CD4-positive, alpha-beta memory T cell (primary cell): ENCODE measurements at regions not wholly inside any gene's neighbourhood (a gene's known extent, or its start where the extent isn't known, plus 50 kb on each side); places are given as distances from the start of the nearest gene placed in this dataset.

Source experiments
- CTCF ChIA-PET: fragments of 350-600 bp; sonication (Branson Sonifier 250); formaldehyde crosslinking; loops from one replicate; lab custom pipeline; 2021; ENCODE audit warnings: inconsistent platforms; ENCODE audit not compliant: partially characterized antibody; lab: Charles Lee
- POLR2A ChIA-PET: fragments of 350-600 bp; sonication (Branson Sonifier 250); formaldehyde crosslinking; loops from one replicate; lab custom pipeline; 2021; ENCODE audit not compliant: partially characterized antibody; lab: Charles Lee
- DNase-seq, 5 donors: peaks; one replicate each; pipeline versions ENCODE4 v3.0.0 to v3.0.0-alpha.2; 2020 to 2022; ENCODE audit warnings: mixed read lengths in 1 of 5
- H3K27ac ChIP-seq: one replicate; pipeline ENCODE4 v1.7.0; 2013; ENCODE audit warnings: low read depth, low read length
- H3K27me3 ChIP-seq: 2 replicates; pipeline ENCODE4 v1.7.0; 2013; ENCODE audit warnings: mild to moderate bottlenecking, low read length, moderate library complexity; ENCODE audit not compliant: insufficient read depth
- H3K36me3 ChIP-seq: 2 replicates; pipeline ENCODE4 v1.7.0; 2013; ENCODE audit warnings: mild to moderate bottlenecking, low read length, moderate library complexity; ENCODE audit not compliant: insufficient read depth
- H3K4me1 ChIP-seq: 2 replicates; pipeline ENCODE4 v1.7.0; 2013; ENCODE audit warnings: mild to moderate bottlenecking, low read length, moderate library complexity; ENCODE audit not compliant: insufficient read depth
- H3K4me3 ChIP-seq, 2 donors: one replicate each; pipeline ENCODE4 v1.7.0; 2013; ENCODE audit warnings: low read length in 2 of 2, mild to moderate bottlenecking in 1 of 2
- H3K9me3 ChIP-seq, 2 donors: one replicate each; pipeline ENCODE4 v1.7.0; 2013; ENCODE audit warnings: low read length in 2 of 2, control low read depth in 1 of 2; ENCODE audit not compliant: control insufficient read depth in 1 of 2
- H3K27ac Mint-ChIP-seq, 7 donors: one replicate each; pipeline ENCODE4 v1.8.0; 2020 to 2021; ENCODE audit warnings: mixed read lengths in 7 of 7, mild to moderate bottlenecking in 6 of 7, inconsistent platforms in 3 of 7, moderate library complexity in 3 of 7
- H3K27me3 Mint-ChIP-seq, 2 donors: one replicate each; pipeline ENCODE4 v1.8.0; 2020 to 2021; ENCODE audit warnings: mixed read lengths in 2 of 2
- H3K36me3 Mint-ChIP-seq, 2 donors: one replicate each; pipeline ENCODE4 v1.8.0; 2020 to 2021; ENCODE audit warnings: mixed read lengths in 2 of 2, inconsistent platforms in 1 of 2, mild to moderate bottlenecking in 1 of 2
- H3K4me1 Mint-ChIP-seq, 4 donors: one replicate each; pipeline ENCODE4 v1.8.0; 2020 to 2021; ENCODE audit warnings: mixed read lengths in 4 of 4, mild to moderate bottlenecking in 1 of 4
- H3K4me3 Mint-ChIP-seq, 8 donors: one replicate each; pipeline ENCODE4 v1.8.0; 2020 to 2021; ENCODE audit warnings: mixed read lengths in 8 of 8, mild to moderate bottlenecking in 7 of 8, moderate library complexity in 6 of 8, inconsistent platforms in 3 of 8
- H3K9me3 Mint-ChIP-seq, 8 donors: one replicate each; pipeline ENCODE4 v1.8.0; 2020 to 2021; ENCODE audit warnings: mixed read lengths in 8 of 8, mild to moderate bottlenecking in 5 of 8, inconsistent platforms in 3 of 8, moderate library complexity in 1 of 8
- intact Hi-C: fragments of 100-400 bp; cut with micrococcal nuclease; formaldehyde crosslinking; loops from one replicate; pipeline ENCODE4 v1.15.1; 2023

DNA sequence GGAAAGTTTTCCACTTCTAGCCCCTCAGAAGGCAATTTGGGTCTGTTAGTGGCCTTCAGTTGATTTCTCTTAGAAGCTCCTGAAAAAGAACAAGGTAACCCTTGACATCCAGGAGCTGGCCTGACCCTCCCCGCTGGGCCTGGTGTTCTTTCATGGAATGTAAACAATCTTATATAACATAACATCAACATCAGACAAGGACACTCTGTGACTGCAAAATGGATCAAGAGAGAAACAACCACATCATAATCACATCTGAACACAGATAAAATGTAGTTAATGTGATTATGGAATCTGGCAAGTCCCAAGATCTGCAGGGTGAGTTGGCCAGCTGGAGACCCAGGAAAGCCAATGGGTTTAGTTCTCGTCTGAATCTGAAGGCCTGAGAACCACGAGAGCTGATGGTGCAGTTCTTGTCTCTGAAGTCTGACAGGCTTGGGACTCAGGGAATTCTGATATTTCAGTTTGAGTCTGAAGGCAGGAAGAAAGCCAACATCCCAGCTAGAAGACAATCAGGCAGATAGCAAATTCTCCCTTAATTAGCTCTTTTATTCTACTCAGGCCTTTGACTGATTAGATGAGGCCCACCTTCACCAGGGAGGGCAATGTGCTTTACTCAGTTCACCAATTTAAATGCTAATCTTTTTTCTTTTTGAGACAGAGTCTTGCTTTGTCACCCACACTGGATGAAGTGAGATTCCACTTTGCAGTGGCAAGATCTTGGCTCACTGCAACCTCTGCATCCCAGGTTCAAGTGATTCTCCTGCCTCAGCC lies 91.4 kb upstream of the NAMPT start:
- no peaks in the 10 kb centered on the region for H3K36me3 Mint-ChIP-seq
- POLR2A ChIA-PET = no interaction called here
- no peaks in the 10 kb centered on the region for H3K9me3 ChIP-seq
- intact Hi-C loops = no loop called here
- H3K4me1 Mint-ChIP-seq = peaks cover 3 to 8% (median 7%) of the 10 kb centered on the region in 4 donors
- no peaks in the 10 kb centered on the region for H3K9me3 Mint-ChIP-seq
- CTCF ChIA-PET = interaction anchor here (1.1 kb wide), 1 partner anchor 9 kb away, joined by 4 read pairs; no protein-coding TSS in a partner anchor
- H3K27me3 Mint-ChIP-seq = no peaks in the 10 kb centered on the region
- no peak overlapping the region for H3K4me3 ChIP-seq
- H3K36me3 ChIP-seq = no peaks in the 10 kb centered on the region
- no peak for DNase-seq
- no peak overlapping the region for H3K4me3 Mint-ChIP-seq
- H3K27me3 ChIP-seq = no peaks in the 10 kb centered on the region
- no peaks in the 10 kb centered on the region for H3K4me1 ChIP-seq
- H3K27ac ChIP-seq = no peak overlapping the region
- no peak overlapping the region for H3K27ac Mint-ChIP-seq

DNA sequence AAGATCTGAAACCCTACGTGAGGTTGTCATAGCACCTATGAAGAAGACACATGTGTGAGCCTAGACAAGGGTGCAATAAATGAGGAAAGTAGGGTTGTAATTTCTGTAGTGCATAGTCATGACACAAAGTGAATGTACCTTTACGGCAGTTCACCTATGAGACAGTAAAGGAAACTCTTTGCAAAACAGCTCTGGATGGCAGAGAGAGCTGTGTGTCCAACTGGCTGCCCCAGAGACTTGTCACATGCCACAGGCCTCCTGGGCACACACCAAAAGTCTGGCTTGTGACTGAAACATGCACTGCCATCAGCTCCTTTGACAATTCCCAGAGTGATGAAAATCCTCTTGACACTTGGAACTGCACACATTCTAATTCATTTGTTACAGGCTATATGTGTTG lies 90.7 kb upstream of the NAMPT start:
- POLR2A ChIA-PET = no interaction called here
- no peak overlapping the region for H3K4me3 Mint-ChIP-seq
- Histone ChIP-seq H3K4me3 (no peak overlapping the region), H3K36me3 (no peaks in the 10 kb centered on the region), H3K27ac (no peak overlapping the region), H3K27me3 (no peaks in the 10 kb centered on the region), H3K4me1 (no peaks in the 10 kb centered on the region), H3K9me3 (no peaks in the 10 kb centered on the region)
- CTCF ChIA-PET = interaction anchor here (1.1 kb wide), 1 partner anchor 10 kb away, joined by 4 read pairs; no protein-coding TSS in a partner anchor
- no peaks in the 10 kb centered on the region for H3K36me3 Mint-ChIP-seq
- no peaks in the 10 kb centered on the region for H3K27me3 Mint-ChIP-seq
- DNase-seq = no peak
- no peaks in the 10 kb centered on the region for H3K9me3 Mint-ChIP-seq
- intact Hi-C loops = no loop called here
- no peak overlapping the region for H3K27ac Mint-ChIP-seq
- peaks cover 3 to 8% (median 7%) of the 10 kb centered on the region in 4 donors for H3K4me1 Mint-ChIP-seq

DNA sequence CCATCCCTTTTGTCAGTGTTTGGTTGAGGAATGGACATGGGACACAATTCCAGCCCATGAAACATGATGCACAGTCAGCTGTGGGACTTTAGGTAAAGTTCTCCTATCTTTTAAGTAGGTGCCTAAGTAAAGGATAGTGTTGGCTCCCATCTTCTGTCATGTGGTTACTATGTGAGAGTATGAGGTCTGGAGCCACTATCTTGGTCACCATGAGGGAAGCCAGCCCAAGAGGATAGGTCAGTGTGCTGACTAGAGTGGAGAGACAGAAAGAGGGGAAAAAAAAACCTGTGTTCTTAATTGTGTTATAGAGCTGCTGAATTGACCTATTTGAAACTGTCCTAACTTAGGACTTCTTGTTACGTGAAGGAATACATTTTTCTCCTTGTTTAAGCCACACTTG lies 89.7 kb upstream of the NAMPT start:
- H3K9me3 ChIP-seq = no peaks in the 10 kb centered on the region
- intact Hi-C loops = no loop called here
- Mint-ChIP-seq H3K27me3 (no peaks in the 10 kb centered on the region), H3K27ac (no peak overlapping the region), H3K36me3 (no peaks in the 10 kb centered on the region), H3K9me3 (no peaks in the 10 kb centered on the region), H3K4me1 (peaks cover 3 to 8% (median 7%) of the 10 kb centered on the region in 4 donors), H3K4me3 (no peak overlapping the region)
- no peaks in the 10 kb centered on the region for H3K27me3 ChIP-seq
- H3K27ac ChIP-seq = no peak overlapping the region
- DNase-seq = no peak
- ChIA-PET CTCF (no interaction called here), POLR2A (no interaction called here)
- H3K4me1 ChIP-seq = no peaks in the 10 kb centered on the region
- H3K36me3 ChIP-seq = no peaks in the 10 kb centered on the region
- H3K4me3 ChIP-seq = no peak overlapping the region

DNA sequence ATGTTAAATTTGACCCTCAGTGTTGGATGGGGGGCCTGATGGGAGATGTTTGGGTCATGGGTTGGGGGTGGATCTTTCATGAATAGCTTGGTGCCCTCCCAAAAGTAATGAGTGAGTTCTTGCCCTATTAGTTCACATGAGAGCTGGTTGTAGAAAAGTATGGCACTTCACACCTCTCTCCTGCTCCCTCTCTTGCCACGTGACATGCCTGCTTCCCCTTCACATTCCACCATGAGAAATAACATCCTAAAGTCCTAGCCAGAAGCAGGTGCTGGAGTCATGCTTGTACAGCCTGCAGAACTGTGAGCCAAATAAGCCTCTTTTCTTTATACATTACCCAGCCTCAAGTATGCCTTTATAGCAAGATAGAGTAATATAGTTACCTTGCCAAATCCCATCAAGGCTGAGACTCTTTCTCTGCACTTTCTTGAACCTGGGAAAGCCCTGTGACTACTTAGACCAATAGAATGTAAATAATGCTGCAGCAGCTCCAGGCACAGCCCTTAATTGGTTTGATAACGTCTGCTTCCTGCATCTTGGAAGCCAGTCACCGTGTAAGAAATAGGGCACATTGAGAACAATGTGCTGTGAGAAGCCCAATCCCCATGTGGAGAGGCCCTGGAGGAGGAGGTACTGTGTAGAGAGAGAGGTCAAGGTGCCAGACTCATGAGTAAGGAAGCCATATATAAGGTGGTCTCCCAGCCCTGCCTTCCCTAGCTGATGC lies 88.0 kb upstream of the NAMPT start:
- H3K4me3 Mint-ChIP-seq = no peak overlapping the region
- no peaks in the 10 kb centered on the region for H3K27me3 Mint-ChIP-seq
- POLR2A ChIA-PET = no interaction called here
- intact Hi-C loops = no loop called here
- no peaks in the 10 kb centered on the region for H3K9me3 Mint-ChIP-seq
- no peaks in the 10 kb centered on the region for H3K36me3 Mint-ChIP-seq
- Histone ChIP-seq H3K27me3 (no peaks in the 10 kb centered on the region), H3K27ac (no peak overlapping the region), H3K4me1 (no peaks in the 10 kb centered on the region), H3K36me3 (no peaks in the 10 kb centered on the region), H3K4me3 (no peak overlapping the region), H3K9me3 (no peaks in the 10 kb centered on the region)
- CTCF ChIA-PET = no interaction called here
- no peak for DNase-seq
- no peak overlapping the region for H3K27ac Mint-ChIP-seq
- H3K4me1 Mint-ChIP-seq = peaks cover 3 to 4% (median 3%) of the 10 kb centered on the region in 4 donors

DNA sequence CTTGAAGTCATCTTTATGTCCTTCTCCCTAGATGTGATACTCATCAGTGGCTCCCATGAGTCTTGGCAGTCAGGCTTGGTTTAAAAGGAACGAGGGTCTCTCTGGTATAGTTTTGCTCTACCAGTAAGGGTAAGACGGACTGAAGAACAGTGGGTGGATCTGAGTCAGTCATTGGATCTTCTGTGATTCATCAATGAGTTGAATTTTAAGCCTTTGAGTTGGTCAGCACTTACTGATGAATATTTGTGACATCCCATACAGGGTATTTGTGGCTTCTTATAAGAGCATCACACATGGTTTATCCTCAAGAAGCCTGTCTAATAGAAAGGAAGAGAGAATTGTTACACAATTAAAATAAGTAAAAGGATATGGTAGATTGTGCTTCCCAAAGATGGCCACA lies 87.3 kb upstream of the NAMPT start:
- H3K27me3 Mint-ChIP-seq = no peaks in the 10 kb centered on the region
- intact Hi-C loops = no loop called here
- POLR2A ChIA-PET = no interaction called here

DNA sequence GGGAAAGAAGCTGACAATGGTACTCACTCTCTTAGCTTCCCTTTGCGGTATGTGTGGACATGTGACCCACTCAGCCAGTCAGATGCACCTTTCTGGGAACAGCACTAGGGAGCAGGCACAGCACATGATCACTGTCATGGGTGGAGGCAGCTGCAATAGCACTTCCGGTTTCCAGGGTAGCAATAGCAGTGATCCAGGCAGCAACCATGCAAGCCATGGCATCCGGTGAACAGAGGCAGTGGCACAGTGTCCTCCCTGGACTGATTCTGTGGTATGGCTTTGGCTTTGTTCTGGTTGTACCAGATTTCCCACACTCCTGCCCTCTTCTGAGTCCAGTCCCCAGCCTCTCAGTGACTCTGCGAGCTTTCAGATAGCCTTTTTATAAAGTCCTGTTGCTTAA lies 86.8 kb upstream of the NAMPT start:
- no peaks in the 10 kb centered on the region for H3K4me1 ChIP-seq
- H3K9me3 Mint-ChIP-seq = no peaks in the 10 kb centered on the region
- H3K36me3 ChIP-seq = no peaks in the 10 kb centered on the region
- H3K27ac Mint-ChIP-seq = no peak overlapping the region
- H3K4me3 Mint-ChIP-seq = no peak overlapping the region
- no peak overlapping the region for H3K4me3 ChIP-seq
- H3K27me3 ChIP-seq = no peaks in the 10 kb centered on the region
- no peaks in the 10 kb centered on the region for H3K36me3 Mint-ChIP-seq
- H3K27ac ChIP-seq = no peak overlapping the region
- H3K27me3 Mint-ChIP-seq = no peaks in the 10 kb centered on the region
- intact Hi-C loops = no loop called here
- H3K9me3 ChIP-seq = no peaks in the 10 kb centered on the region
- no peak for DNase-seq
- CTCF ChIA-PET = no interaction called here
- POLR2A ChIA-PET = no interaction called here
- no peaks in the 10 kb centered on the region for H3K4me1 Mint-ChIP-seq

More for the DNA sequence above, 87.3 kb upstream of the NAMPT start:
- H3K36me3 Mint-ChIP-seq = no peaks in the 10 kb centered on the region
- H3K4me3 Mint-ChIP-seq = no peak overlapping the region
- Histone ChIP-seq H3K9me3 (no peaks in the 10 kb centered on the region), H3K27ac (no peak overlapping the region), H3K36me3 (no peaks in the 10 kb centered on the region), H3K27me3 (no peaks in the 10 kb centered on the region), H3K4me1 (no peaks in the 10 kb centered on the region), H3K4me3 (no peak overlapping the region)
- H3K4me1 Mint-ChIP-seq = no peaks in the 10 kb centered on the region
- CTCF ChIA-PET = no interaction called here
- no peak for DNase-seq
- H3K9me3 Mint-ChIP-seq = no peaks in the 10 kb centered on the region
- H3K27ac Mint-ChIP-seq = no peak overlapping the region

DNA sequence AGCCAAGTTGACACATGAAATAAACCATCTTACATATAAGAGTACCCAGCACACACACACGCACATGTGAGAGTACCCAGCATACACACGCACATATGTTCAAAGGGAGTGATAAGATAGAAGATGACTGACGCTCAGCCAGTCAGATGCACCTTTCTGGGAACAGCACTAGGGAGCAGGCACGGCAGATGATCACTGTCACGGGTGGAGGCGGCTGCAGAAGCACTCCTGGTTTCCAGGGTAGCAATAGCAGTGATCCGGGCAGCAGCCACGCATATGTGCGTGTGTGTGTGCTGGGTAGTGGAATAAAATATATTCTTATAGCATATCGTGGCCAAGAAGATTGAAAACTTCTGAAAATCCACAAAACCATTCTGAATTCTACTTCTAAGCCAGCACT lies 85.8 kb upstream of the NAMPT start:
- Mint-ChIP-seq H3K4me1 (no peaks in the 10 kb centered on the region), H3K27ac (no peak overlapping the region), H3K36me3 (no peaks in the 10 kb centered on the region), H3K4me3 (no peak overlapping the region), H3K27me3 (no peaks in the 10 kb centered on the region), H3K9me3 (no peaks in the 10 kb centered on the region)
- Histone ChIP-seq H3K4me1 (no peaks in the 10 kb centered on the region), H3K36me3 (no peaks in the 10 kb centered on the region), H3K27me3 (no peaks in the 10 kb centered on the region), H3K27ac (no peak overlapping the region), H3K9me3 (no peaks in the 10 kb centered on the region), H3K4me3 (no peak overlapping the region)
- ChIA-PET POLR2A (no interaction called here), CTCF (no interaction called here)
- no peak for DNase-seq
- intact Hi-C loops = no loop called here
